Breast epithelium (tissue), 3 donors: ENCODE measurements at regions not wholly inside any gene's neighbourhood (a gene's known extent, or its start where the extent isn't known, plus 50 kb on each side); places are given as distances from the start of the nearest gene placed in this dataset.

Experiments
- POLR2AphosphoS5 ChIP-seq, 3 donors: sonication (generic); formaldehyde crosslinking; IDR thresholded peaks; one replicate each; pipeline ENCODE4 v1.6.1; 2017; ENCODE audit warnings: antibody characterized with exemption in 3 of 3
- TF ChIP-seq, protein P1 (sequence below), 3 donors: fragments of 450-650 bp; IDR thresholded peaks; one replicate each; pipeline ENCODE4 v1.5.1; 2016 to 2017; ENCODE audit warnings: antibody characterized with exemption in 3 of 3, mild to moderate bottlenecking in 3 of 3, moderate library complexity in 3 of 3

DNA sequence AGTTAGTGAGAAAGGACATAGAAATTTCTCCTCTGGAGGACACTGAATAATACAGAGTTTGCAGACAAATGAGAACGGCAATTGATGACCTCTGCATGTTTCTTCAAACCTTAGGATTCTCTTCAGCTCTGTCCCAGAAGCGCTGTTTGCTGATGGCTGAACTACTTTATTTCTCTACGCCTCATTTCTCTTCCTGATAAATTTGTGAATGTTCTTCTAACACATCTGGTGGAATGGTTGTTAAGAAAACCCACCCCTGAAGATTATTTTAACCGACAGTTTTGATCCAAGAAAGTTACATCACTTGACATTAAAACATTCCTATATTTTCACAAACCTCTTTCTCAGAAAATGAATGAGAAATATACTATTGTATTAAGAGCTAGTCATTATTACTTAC is 1150.6 kb downstream of the DTWD2 start:
- TF ChIP-seq, protein P1, sequence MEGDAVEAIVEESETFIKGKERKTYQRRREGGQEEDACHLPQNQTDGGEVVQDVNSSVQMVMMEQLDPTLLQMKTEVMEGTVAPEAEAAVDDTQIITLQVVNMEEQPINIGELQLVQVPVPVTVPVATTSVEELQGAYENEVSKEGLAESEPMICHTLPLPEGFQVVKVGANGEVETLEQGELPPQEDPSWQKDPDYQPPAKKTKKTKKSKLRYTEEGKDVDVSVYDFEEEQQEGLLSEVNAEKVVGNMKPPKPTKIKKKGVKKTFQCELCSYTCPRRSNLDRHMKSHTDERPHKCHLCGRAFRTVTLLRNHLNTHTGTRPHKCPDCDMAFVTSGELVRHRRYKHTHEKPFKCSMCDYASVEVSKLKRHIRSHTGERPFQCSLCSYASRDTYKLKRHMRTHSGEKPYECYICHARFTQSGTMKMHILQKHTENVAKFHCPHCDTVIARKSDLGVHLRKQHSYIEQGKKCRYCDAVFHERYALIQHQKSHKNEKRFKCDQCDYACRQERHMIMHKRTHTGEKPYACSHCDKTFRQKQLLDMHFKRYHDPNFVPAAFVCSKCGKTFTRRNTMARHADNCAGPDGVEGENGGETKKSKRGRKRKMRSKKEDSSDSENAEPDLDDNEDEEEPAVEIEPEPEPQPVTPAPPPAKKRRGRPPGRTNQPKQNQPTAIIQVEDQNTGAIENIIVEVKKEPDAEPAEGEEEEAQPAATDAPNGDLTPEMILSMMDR (IDR thresholded peaks at IDR 0.05), result no peak
- no peak for TF ChIP-seq POLR2AphosphoS5 (IDR thresholded peaks at IDR 0.05)
